ENCODE measurements at regions not wholly inside any gene's neighbourhood (a gene's known extent, or its start where the extent isn't known, plus 50 kb on each side); places are given as distances from the start of the nearest gene placed in this dataset.

GRCh38 chr15:56804279-56804678 lies 71.0 kb upstream of the ZNF280D start:
- TF ChIP-seq POLR2A (IDR thresholded peaks at IDR 0.05) (no peak), CTCF (IDR thresholded peaks at IDR 0.05) (no peak), EP300 (IDR thresholded peaks at IDR 0.05; ENCODE audit: low read depth) (no peak)
